Osteoblast (primary cell): ENCODE measurements at regions not wholly inside any gene's neighbourhood (a gene's known extent, or its start where the extent isn't known, plus 50 kb on each side); places are given as distances from the start of the nearest gene placed in this dataset.

ENCODE experiments used
- DNase-seq: peaks from one replicate; pipeline ENCODE4 v3.0.0; 2011; ENCODE audit warnings: low spot score, mixed read lengths; ENCODE audit not compliant: insufficient read length; ENCODE audit errors: missing footprints
- H2AFZ ChIP-seq: 2 replicates; pipeline ENCODE4 v1.6.0; 2011; ENCODE audit warnings: mild to moderate bottlenecking, low read length
- H3K27ac ChIP-seq: 2 replicates; pipeline ENCODE4 v1.5.1; 2011; ENCODE audit warnings: mild to moderate bottlenecking, low read depth, low read length, moderate library complexity
- H3K27me3 ChIP-seq: 2 replicates; pipeline ENCODE4 v1.6.0; 2012; ENCODE audit warnings: mild to moderate bottlenecking, control low read depth, inconsistent platforms, low read length, moderate library complexity; ENCODE audit not compliant: insufficient read depth
- H3K36me3 ChIP-seq: 2 replicates; pipeline ENCODE4 v1.5.1; 2011; ENCODE audit warnings: mild to moderate bottlenecking, low read length, control low read depth, moderate library complexity; ENCODE audit not compliant: insufficient read depth
- H3K4me1 ChIP-seq: 2 replicates; pipeline ENCODE4 v1.5.1; 2011; ENCODE audit warnings: mild to moderate bottlenecking, low read length, control low read depth, moderate library complexity; ENCODE audit not compliant: insufficient read depth
- H3K4me2 ChIP-seq: 2 replicates; pipeline ENCODE4 v1.6.0; 2011; ENCODE audit warnings: mild to moderate bottlenecking, low read length; ENCODE audit not compliant: insufficient read depth
- H3K4me3 ChIP-seq: fragments of 200-600 bp; sonication (generic); 3 replicates; pipeline ENCODE4 v1.5.1; 2012; ENCODE audit warnings: mild to moderate bottlenecking, low read length, inconsistent platforms; ENCODE audit not compliant: insufficient read depth
- H3K79me2 ChIP-seq: 2 replicates; pipeline ENCODE4 v1.6.0; 2012; ENCODE audit warnings: mild to moderate bottlenecking, low read length, control low read depth, inconsistent platforms; ENCODE audit not compliant: insufficient read depth
- H3K9me3 ChIP-seq: 2 replicates; pipeline ENCODE4 v1.5.1; 2011; ENCODE audit warnings: low read depth, low read length, control low read depth
- H4K20me1 ChIP-seq: 2 replicates; pipeline ENCODE4 v1.6.0; 2012; ENCODE audit warnings: mild to moderate bottlenecking, low read length, control low read depth; ENCODE audit not compliant: insufficient read depth
- CTCF ChIP-seq: IDR thresholded peaks from 2 replicates; pipeline ENCODE4 v1.5.1; 2011; ENCODE audit warnings: mild to moderate bottlenecking, low read depth, low read length, moderate library complexity; ENCODE audit errors: extremely low read depth

DNA sequence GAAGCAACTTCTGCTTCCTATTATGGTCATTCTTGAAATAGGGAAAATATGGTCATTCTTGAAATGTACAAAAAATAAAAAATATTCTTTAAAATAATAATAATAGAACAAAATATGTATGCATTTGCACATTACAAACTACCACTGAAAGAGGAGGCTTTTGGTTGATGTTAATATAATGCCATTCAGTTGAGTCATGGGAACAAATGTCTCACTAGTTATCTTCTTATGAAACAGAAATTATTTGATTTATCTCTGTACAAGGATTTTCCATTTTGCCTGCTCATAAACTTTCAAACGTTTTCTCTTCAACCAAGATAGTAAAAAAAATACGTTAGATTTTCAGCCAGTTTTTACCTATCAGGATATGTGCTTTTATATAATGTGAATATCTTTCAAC lies 1662.7 kb downstream of the OTOL1 start:
- Histone ChIP-seq H2AFZ (no peak overlapping the region), H3K9me3 (no peaks in the 10 kb centered on the region), H3K27ac (no peak overlapping the region), H3K79me2 (no peaks in the 10 kb centered on the region), H3K4me2 (no peak overlapping the region), H4K20me1 (no peaks in the 10 kb centered on the region), H3K36me3 (no peaks in the 10 kb centered on the region), H3K4me1 (no peaks in the 10 kb centered on the region), H3K4me3 (no peak overlapping the region), H3K27me3 (no peaks in the 10 kb centered on the region)
- TF ChIP-seq CTCF, result no peak
- DNase-seq, result no peak

GRCh38 chr3:163139600-163139999 lies 1643.0 kb downstream of the OTOL1 start:
- no peaks in the 10 kb centered on the region for H3K36me3 ChIP-seq
- no peak overlapping the region for H3K4me3 ChIP-seq
- no peaks in the 10 kb centered on the region for H3K4me1 ChIP-seq
- no peak overlapping the region for H3K4me2 ChIP-seq
- no peak for TF ChIP-seq CTCF
- no peak for DNase-seq
- no peaks in the 10 kb centered on the region for H3K79me2 ChIP-seq
- no peak overlapping the region for H2AFZ ChIP-seq
- H3K9me3 ChIP-seq, result no peaks in the 10 kb centered on the region
- H3K27ac ChIP-seq, result no peak overlapping the region
- no peaks in the 10 kb centered on the region for H3K27me3 ChIP-seq
- H4K20me1 ChIP-seq, result no peaks in the 10 kb centered on the region

- Histone ChIP-seq H3K27ac (no peak overlapping the region), H3K9me3 (no peaks in the 10 kb centered on the region), H3K79me2 (no peaks in the 10 kb centered on the region), H2AFZ (no peak overlapping the region), H3K27me3 (no peaks in the 10 kb centered on the region), H3K4me3 (no peak overlapping the region), H4K20me1 (no peaks in the 10 kb centered on the region), H3K4me1 (no peaks in the 10 kb centered on the region), H3K36me3 (no peaks in the 10 kb centered on the region), H3K4me2 (no peak overlapping the region)
- no peak for DNase-seq
- TF ChIP-seq CTCF, result no peak
Observed at GRCh38 chr3:163138258-163138657, 1641.7 kb downstream of the OTOL1 start.

- Histone ChIP-seq H3K4me1 (no peaks in the 10 kb centered on the region), H2AFZ (no peak overlapping the region), H3K79me2 (no peaks in the 10 kb centered on the region), H3K27ac (no peak overlapping the region), H3K27me3 (no peaks in the 10 kb centered on the region), H3K9me3 (no peaks in the 10 kb centered on the region), H3K4me2 (no peak overlapping the region), H3K4me3 (no peak overlapping the region), H3K36me3 (no peaks in the 10 kb centered on the region), H4K20me1 (no peaks in the 10 kb centered on the region)
- no peak for TF ChIP-seq CTCF
- no peak for DNase-seq
Observed at GRCh38 chr3:163132111-163132510, 1635.5 kb downstream of the OTOL1 start.
